Erythroblast (primary cell): ENCODE measurements at regions not wholly inside any gene's neighbourhood (a gene's known extent, or its start where the extent isn't known, plus 50 kb on each side); places are given as distances from the start of the nearest gene placed in this dataset.

Experiments used
- GATA1 ChIP-seq: IDR thresholded peaks from 2 replicates; pipeline ENCODE4 v1.6.1; 2011; ENCODE audit warnings: low read depth, mild to moderate bottlenecking, control low read depth, low read length, moderate library complexity
- POLR2A ChIP-seq: IDR thresholded peaks from 2 replicates; pipeline ENCODE4 v1.6.1; 2011; ENCODE audit warnings: mild to moderate bottlenecking, low read length

DNA sequence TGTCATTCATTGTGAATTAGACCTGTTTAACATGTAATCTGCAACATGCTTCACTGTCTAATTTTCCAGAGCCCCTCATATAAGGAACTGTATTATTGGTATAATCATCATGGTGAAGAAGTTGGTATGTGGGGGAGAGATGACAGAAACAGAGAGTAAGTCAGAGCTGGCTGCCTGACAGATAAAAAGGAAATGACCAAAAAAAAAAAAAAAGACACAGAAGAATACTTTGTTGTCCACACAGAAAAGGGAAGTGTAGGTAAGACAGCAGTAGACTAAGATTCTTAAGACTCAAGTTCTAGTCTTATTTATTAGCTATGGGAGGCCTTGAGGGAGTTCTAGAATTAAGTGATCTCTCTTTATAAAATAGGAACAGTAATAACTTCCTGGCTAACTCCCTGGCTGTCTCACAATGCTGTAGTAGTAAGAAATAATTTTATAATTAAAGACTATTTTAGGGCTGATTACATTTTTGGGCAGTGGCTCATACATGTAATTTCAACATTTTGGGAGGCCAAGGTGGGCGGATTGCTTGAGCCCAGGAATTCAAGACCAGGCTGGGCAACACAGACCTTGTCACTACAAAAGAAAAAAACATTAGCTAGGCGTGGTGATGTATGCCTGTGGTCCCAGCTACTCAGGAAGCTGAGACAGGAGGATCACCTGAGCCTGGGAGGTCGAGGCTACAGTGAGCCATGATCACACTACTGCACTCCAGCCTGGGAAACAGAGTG lies 102.5 kb downstream of the PRL start:
- TF ChIP-seq POLR2A (no peak), GATA1 (no peak)
